H1 (cell line): ENCODE measurements at regions not wholly inside any gene's neighbourhood (a gene's known extent, or its start where the extent isn't known, plus 50 kb on each side); places are given as distances from the start of the nearest gene placed in this dataset.

Source experiments
- GTF2F1 ChIP-seq: IDR thresholded peaks from 2 replicates; pipeline ENCODE4 v1.6.1; 2012; ENCODE audit warnings: low read depth, low read length, improper control_type of control experiment, borderline replicate concordance
- KDM1A ChIP-seq: fragments of 200-600, 300-600 bp; sonication (generic); IDR thresholded peaks from 2 replicates; pipeline ENCODE4 v1.7.1; 2016; ENCODE audit warnings: mild to moderate bottlenecking, low read length, borderline replicate concordance
- SIRT6 ChIP-seq: IDR thresholded peaks from one replicate; pipeline ENCODE4 v1.7.1; 2012; ENCODE audit warnings: low read length, inconsistent platforms

GRCh38 chr6:44727651-44728630 is 340.4 kb downstream of the CDC5L start (continued):
- TF ChIP-seq GTF2F1: no peak
- TF ChIP-seq KDM1A: no peak
- no peak for TF ChIP-seq SIRT6
- TF ChIP-seq, all 59 proteins: peak for 0
